Inflammatory macrophage (primary cell): ENCODE measurements at regions not wholly inside any gene's neighbourhood (a gene's known extent, or its start where the extent isn't known, plus 50 kb on each side); places are given as distances from the start of the nearest gene placed in this dataset.

Source experiments
- DNase-seq, 2 donors: peaks; one replicate each; pipeline ENCODE4 v3.0.0-alpha.2; 2020 to 2022

DNA sequence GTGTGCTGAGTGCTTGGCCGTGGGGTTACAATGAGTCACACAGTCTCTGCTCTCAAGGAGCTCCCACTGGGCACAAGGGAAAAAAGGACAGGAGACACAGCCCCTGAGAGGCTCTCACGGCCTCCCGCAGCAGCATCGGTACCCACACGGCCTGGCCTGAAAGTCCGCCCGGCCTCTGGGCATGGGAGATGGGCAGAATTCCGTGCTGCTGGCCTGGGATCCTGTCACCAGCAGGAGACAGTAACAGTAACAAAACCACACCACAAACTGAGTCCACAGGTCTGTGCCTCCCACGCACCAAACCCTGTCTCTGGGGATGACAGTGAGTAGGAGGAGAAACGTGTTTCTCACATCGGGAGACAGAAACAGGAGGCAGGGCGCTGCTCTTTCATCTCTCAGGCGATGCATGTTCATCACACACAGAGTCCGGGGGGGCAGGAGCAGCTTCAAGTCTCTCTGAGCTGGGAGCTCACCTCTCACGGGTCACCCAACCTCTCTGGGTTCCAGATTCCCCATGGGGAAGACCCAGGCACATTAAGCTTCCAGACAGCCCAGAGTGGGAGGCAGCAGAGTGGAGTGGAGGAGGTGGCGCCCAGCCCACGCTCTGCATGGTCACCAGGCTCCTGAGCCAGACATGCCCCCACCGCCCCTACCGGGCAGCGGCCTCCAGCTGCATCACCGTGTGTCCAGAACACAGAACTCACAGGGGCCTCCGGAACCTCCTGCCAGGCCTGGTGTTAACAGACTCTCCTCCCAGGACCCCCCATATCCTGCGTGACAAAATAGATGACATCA lies 124.7 kb upstream of the VSTM2B start:
- no peak for DNase-seq

DNA sequence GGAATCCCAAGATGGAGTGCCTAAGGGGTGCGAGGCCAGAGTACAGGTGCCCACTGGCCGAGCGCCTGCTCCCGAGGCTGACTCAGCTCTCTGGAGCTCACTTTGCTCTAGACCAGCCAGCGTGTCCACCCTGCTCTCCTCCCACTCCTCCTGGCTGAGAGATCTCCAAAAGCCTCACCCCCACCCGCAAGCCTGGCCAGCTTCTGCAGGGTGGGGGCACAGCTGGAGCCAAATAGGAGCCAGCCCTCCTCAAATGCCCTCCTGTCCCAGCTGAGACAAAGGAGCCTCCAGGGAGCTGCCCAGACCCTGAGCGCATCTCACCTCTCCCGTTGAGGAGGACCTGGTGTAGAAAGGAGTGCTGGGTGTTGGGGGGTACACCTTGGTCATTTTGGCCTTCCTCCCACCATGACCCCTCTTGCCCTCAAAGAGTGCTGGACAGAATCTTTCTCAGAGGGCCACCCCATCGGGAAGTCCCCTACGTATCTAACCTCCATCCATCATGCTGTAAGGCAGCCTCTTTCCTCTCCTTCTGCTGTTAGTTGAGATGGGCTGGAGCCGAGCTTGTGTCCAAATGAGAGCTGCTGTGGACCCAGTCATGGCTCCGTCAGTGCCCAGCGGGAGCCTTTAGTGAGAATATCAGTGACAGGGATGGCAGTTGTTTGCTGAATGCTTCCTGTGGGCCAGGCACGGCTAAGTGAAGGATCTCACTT lies 123.9 kb upstream of the VSTM2B start:
- DNase-seq = no peak

- no peak for DNase-seq
These were observed 123.2 kb upstream of the VSTM2B start for GRCh38 chr19:29402563-29402962.

DNA sequence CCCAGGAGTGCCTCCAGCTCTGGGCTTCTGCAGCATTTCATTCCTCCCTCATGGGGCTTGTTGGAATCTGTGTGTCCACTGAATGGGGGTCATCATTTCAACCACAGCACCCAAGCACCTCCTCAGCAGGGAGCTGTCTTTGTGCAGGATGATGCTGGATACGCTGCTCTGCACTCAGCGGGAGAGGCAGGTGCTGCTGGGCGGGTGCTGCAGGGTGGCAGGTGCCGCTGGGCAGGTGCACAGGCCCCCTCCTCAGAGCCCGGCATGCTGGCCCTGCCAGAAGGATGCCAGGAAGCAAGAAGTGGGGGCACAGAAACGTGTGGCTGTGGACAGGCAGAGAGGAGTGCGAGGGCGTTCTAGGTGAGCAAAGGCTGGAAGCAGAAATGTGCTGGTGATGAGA lies 121.8 kb upstream of the VSTM2B start:
- DNase-seq = no peak

GRCh38 chr19:29404951-29405727 lies 120.7 kb upstream of the VSTM2B start:
- DNase-seq = no peak

- no peak for DNase-seq
These were observed 120.1 kb upstream of the VSTM2B start for GRCh38 chr19:29405728-29405995.

DNA sequence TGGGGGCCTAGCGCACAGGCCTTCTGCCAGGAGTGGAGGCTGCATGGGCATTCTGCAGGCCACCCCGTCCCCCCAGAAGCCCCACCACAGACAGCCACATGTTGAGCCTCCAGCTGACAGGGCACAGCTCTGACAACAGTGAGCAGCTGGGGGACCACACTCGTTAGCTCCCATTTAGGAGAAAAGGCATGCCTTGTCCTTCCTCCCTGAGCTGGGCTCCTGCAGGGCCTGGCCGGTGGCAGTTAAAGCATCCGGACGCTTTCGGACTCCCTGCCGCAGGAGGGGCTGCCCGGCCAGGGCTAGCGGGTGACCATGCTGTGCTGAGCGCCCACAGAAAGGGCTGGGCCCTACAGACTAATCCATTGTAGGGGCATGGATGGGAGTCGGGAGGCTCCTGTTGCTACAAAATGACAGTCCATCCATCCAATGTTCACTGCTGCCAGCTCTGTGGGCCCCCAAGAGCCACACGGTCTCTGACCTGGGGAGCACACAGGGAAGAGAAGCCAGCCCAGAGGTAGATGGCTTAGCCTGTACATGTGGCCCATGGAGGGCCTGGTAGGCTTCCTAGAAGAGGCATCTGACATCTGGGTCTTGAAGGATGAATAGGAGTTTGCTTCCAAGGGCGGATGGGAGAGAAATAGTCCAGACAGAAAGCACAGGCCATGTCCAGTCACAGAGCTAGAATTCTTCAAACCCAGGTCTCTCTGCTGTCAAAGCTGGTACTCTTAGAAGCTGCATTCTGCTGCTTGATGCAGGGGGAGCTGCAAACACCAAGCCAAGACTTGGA lies 116.5 kb upstream of the VSTM2B start:
- no peak for DNase-seq

DNA sequence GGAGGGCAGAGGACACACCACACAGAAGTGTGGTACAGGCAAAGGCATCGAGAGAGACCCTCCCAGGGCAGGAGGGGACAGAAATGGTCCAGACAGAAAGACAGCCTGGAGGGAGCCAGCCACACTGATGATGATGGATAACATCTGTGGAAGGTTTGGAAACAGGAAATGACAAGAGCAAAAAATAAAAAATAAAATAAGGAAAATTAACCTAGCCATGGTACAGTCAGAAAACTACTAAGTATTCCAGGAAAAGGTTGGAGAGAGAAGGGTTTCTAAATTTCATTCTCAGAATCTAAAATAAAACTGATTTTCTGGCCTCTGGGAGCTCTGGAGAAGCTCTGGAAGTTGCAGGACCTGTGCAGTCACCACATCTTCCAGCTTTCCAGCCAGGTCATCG lies 115.2 kb upstream of the VSTM2B start:
- no peak for DNase-seq

GRCh38 chr19:29411113-29411581 lies 114.6 kb upstream of the VSTM2B start:
- DNase-seq = no peak

DNA sequence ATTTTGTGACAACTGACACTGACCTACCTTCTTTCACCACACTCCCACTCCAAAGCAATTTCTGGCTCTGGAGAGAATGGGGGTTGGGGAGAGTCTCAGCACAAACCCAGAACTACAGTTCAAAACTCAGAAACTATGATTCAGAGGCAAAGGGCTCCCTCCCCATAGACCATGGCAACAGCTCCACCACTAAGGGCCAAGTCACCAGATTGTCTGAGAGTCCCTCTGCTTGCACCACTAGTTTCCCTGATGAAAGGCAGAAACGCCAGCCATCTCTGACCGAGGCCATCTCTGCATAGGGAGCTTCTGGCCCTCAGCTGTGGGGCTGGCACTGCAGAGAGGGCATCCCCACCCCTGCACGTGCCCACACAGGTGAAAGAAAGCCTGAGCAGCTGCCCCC lies 112.4 kb upstream of the VSTM2B start:
- DNase-seq = no peak

DNA sequence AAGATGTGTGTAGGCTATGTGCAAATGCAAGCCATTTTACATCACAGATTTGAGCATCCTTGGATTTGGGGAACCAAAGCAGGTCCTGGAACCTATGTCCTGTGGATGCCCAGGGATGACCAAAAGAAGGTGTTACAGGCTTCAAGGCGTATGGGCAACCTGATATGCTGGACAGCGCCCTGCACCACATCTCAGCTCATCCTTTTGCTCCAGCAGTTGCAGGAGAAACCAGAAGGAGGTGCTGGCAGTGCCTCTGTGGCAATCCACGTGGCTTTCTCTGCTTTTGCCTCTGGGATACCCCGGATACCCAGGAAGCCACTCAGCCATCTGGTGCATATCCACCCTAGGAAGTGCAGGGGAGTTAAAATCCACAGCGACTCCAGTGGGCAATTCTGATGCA lies 110.3 kb upstream of the VSTM2B start:
- DNase-seq = no peak

DNA sequence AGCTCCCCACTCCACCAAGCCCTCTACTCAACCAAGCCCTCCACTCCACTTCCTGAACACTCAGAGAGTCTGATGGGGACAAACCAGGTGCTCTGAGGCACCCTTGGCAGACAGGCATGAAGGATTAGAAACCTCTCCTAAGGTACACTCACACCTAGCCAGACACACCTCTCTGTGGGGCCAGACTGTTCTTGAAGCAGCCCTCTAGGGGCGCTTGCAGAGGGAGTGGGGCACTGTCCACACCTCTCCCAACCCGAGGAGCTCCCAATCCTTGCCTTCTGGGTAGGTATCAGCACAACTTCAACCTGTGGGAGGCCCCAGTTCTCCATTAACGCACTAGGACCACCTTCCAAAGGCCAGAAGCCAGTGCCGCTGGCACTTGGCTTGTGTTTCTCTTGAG lies 108.7 kb upstream of the VSTM2B start:
- DNase-seq = no peak

DNA sequence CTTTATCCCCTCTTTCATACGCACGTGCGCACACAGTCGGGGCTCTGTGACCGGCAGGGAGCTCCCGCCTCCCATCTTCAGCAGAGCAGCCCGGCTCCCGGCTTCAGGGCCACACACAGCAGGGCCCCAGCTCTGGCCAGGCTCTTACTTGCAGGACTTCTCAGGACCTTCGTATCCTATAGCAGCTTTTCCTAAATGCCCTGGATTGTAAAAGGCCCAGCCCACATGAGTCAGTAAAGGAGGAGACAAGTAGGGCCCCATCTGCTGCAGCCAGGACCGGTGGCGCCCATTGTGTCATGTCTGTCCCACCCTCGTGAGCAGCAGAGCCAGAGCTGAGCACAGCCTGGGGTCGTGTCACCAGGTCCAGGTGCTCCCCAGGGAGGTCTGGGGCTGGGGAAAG lies 107.6 kb upstream of the VSTM2B start:
- no peak for DNase-seq

- DNase-seq = no peak
These were observed 105.7 kb upstream of the VSTM2B start for GRCh38 chr19:29420065-29420464.

GRCh38 chr19:29420482-29421195 lies 105.2 kb upstream of the VSTM2B start:
- no peak for DNase-seq

GRCh38 chr19:29421196-29421545 lies 104.6 kb upstream of the VSTM2B start:
- DNase-seq = no peak

DNA sequence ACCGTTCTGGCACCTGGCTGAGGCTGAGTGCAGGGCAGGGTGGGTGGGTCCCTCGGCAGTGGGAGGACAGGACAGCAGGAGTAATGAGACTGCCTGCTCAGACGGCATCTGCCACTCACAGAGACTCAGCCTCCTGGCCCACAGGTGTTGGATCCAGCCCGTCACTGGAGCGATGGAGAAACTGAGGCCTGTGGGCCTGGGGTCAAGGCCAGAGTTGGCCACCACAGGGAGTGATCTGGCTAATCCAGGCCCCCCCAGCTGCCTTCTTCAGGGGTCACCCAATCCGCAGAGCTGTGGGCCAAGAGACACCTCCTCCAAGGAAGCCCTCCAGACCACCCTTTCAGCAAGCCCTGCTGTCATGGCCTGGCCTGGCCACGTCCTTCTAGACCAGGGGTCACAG lies 103.7 kb upstream of the VSTM2B start:
- no peak for DNase-seq

GRCh38 chr19:29422486-29423085 lies 103.2 kb upstream of the VSTM2B start:
- no peak for DNase-seq

DNA sequence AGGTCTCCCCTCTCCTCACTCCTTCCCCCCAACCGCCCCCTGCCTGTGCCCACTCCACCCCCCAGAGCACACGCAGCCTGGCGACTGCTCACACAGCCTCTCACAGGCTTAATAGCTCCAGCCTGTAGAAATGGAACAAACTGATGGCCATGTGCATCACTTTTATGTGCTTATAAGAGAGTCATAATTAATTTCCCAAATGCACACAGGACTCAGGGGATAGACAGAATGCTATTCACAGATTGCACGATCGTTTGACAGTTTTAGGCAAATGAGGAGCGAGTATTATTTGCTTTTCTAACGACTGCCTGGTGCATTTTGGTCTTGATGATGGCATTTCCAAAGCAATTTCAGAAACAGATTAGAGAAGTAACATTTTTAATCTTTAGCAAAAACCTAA lies 97.7 kb upstream of the VSTM2B start:
- DNase-seq = no peak

- DNase-seq = no peak
These were observed 96.8 kb upstream of the VSTM2B start for GRCh38 chr19:29429021-29429420.

GRCh38 chr19:29429581-29429980 lies 96.2 kb upstream of the VSTM2B start:
- DNase-seq = no peak

DNA sequence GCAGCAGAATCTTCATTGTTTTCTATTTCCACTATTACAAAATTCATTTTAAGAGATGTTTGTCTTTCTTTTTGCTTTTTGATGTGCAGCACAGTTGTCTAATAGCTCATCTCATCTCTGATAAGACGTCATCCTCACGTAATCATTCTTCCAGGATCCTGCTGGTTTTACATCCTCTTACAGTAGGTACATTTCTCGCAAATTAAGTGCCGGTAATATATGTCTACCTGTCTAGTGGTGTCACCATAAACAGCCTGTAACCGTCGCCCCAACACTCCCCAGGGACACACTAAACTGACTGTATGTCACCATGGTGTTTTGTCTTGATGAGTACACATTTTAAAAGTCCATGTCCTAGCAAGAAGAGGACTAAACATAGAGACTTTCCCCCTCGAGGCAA lies 94.5 kb upstream of the VSTM2B start:
- no peak for DNase-seq
